G401 (cell line): ENCODE measurements at regions not wholly inside any gene's neighbourhood (a gene's known extent, or its start where the extent isn't known, plus 50 kb on each side); places are given as distances from the start of the nearest gene placed in this dataset.
"Not testable (repeated sequence)": the region's sequence is repeated elsewhere in the genome, so short reads cannot be mapped to it uniquely, and the experiment has no call there.

Experiments
- DNase-seq: peaks from one replicate; pipeline ENCODE4 v3.0.0-alpha.2; 2015; ENCODE audit warnings: low spot score
- in situ Hi-C: cut with HindIII; loops from 2 replicates; pipeline ENCODE4 v1.10.0; 2016; ENCODE audit warnings: low sequenced_read_pairs, mixed read lengths

DNA sequence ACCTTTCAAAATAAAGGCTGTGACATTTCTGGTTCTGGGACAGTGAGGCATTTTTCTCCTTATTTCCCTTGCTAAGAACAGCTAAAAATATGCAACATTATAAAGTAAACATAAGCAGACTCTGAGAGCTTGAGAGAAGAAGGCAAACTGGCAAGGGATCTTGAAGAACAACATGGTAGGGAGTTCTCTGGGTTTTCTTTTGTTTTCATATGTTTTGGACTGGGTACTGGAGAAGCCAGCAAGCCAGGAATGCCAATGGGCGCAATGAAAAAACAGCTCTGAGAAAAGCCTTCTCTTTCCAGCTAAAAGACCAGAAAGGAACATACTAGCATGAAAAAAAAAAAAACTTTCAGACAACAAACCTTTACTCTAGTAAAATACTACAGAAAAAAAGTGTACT is 351.4 kb upstream of the HS6ST1 start:
- no peak for DNase-seq
- in situ Hi-C loops, result no loop called here

DNA sequence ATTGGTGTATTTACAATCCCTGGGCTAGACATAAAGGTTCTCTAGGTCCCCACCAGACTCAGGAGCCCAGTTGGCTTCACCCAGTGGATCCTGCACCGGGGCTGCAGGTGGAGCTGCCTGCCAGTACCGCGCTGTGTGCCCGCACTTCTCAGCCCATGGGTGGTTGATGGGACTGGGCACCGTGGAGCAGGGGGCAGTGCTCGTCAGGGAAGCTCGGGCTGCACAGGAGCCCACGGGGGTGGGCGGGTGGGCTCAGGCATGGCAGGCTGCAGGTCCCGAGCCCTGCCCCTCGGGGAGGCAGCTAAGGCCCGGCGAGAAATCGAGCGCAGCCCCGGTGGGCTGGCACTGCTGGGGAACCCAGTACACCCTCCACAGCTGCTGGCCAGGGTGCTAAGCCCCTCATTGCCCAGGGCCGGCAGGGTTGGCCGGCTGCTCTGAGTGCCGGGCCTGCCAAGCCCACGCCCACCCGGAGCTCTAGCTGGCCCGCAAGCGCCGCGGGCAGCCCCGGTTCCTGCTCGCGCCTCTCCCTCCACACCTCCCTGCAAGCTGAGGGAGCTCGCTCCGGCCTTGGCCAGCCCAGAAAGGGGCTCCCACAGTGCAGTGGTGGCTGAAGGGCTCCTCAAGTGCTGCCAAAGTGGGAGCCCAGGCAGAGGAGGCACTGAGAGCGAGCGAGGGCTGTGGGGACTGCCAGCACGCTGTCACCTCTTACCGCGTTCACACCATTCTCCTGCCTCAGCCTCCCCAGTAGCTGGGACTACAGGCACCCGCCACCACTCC is 353.5 kb upstream of the HS6ST1 start:
- in situ Hi-C loops, DNase-seq: not testable (repeated sequence)

DNA sequence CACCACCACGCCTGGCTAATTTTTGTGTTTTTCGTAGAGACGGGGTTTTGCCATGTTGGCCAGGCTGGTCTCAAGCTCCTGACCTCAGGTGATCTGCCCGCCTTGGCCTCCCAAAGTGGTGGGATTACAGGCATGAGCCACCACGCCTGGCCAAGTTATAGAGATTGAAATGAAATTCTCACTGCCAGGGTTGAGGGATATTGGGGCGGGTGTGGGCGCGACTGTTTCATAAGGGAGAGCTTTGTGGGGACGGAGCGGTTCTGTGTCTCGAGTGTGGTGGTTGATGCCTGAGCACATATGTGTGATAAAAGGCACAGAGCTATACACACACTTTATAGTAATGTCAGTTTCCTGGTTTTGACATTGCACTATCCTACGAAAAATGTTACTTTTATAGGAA is 361.0 kb upstream of the HS6ST1 start:
- DNase-seq, in situ Hi-C loops: not testable (repeated sequence)

DNA sequence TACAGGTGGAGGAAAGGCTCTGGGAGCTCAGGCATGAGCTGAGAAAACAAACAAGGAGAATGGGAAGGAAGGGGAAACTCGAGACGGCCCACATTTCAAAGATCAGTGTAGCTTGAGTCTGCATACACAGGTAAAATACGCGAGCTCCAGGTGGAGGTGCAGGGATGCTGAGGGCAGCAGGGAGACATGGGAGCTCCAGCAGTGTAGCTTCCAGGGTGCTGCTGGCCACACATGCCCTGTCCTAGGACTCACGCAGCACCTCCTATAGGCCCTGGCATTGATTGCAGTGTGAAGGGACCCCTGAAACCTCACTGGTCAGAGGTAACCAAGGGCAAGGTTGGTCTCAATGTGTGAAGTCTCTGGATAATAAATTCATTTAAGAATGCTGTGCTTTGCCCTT is 362.8 kb upstream of the HS6ST1 start:
- in situ Hi-C loops, result no loop called here
- DNase-seq, result no peak

DNA sequence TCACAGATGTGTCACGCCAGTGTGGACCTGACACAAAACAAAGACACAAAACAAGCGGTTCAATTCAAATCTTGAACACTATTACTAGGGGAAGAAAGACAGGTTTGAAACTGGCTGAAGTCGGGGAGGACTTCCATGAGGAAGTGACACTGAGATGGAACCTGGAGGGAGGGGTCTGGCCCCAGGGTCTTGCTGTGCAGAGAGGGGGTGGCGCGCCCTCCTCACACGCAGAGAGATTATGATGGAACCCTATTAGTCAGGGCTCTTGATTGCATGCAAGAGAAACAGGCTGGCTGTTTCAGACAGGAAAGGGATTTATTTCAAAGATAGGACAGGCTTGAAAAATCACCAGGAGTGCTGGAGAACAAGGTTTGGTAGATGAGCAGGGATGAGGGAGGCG is 363.6 kb upstream of the HS6ST1 start:
- in situ Hi-C loops, result no loop called here
- DNase-seq, result no peak

DNA sequence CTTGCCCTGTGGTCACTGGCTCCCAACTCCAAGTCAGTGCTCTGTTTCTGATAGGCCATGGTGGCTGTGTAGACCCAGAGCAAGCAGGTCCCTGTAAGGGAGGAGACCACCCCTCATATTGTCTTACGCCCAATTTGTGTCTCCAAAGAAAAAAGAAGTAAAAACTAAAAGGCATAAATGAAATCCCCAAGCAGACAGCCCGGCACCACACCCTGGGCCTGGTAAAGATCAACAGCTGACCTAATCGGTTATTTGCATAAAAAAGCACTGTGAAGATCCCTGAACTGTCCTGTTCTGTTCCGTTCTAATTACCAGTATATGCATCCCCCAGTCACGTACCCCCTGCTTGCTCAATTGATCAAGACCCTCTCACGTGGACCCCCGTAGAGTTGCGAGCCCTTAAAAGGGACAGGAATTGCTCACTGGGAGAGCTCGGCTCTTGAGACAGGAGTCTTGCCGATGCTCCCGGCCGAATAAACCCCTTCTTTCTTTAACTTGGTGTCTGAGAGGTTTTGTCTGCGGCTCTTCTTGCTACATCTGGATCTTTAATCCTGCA is 364.1 kb upstream of the HS6ST1 start:
- in situ Hi-C loops, result no loop called here
- DNase-seq, result no peak

DNA sequence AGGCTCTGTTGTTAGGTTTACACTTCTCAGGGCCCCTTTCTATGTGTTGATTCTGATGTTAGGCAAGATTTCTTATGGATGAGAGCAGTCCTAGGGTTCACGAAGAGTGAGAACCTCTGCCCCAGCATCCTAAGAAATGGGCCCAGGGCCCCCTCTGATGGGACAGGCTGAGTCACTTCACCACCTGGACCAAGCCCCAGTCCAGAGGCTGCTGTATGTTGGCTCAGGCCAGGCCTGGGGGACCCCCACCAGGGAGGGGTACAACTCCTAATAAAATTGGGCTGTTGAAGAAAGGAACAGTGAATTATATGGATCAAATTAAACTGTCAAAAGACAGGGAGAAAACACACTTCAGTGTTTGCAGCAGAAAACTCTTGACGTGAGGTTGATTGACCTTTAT is 365.9 kb upstream of the HS6ST1 start:
- in situ Hi-C loops, result no loop called here
- DNase-seq, result no peak

DNA sequence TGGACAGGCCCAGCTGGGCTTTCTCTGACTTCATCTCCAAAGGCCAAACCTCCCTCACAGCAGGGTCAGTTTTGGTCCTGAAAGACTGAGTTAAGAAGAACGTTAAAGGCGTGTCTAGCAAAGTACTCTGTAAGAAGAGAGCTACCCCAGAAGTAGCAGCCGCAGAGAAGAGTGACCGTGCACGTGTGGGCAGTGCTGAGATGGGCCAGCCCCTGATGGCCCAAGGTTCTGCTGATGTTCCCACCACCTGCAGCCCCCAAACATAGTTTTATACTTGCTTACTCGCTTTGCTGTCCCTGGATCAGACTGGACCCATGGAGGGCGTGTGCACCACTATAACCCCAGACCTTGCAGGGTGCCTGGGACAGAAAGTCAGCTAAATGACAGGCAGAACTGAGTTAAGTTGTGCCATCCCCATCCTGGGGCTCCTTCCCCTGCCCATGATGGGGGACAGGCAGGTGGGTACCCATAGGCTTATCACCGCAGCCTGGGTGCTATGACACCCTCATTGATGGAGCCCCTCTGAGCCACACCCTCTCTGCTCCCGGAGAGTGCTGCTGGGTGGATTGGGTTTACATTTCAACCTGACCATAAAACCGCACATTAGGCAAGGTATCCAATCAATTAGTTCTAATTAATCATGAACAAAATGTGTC is 367.3 kb upstream of the HS6ST1 start:
- in situ Hi-C loops, result no loop called here

DNA sequence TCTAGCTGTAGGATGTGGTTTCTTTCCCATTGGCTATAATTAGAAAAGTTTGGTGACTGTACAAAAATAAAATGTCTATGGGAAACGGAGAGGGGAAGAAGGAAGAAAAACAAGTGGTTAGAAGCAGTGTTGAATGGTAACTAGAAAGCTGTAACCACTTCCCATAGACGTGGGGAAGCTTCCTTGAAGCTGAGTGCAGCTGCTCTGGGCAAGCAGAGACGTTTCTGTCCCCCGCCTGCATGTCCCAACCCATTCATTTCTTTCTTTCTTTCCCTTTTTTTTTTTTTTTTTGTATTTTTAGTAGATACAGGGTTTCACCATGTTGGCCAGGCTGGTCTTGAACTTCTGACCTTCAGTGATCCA is 367.8 kb upstream of the HS6ST1 start:
- in situ Hi-C loops, result no loop called here

More for the DNA sequence above, 367.3 kb upstream of the HS6ST1 start:
- DNase-seq, result no peak

DNA sequence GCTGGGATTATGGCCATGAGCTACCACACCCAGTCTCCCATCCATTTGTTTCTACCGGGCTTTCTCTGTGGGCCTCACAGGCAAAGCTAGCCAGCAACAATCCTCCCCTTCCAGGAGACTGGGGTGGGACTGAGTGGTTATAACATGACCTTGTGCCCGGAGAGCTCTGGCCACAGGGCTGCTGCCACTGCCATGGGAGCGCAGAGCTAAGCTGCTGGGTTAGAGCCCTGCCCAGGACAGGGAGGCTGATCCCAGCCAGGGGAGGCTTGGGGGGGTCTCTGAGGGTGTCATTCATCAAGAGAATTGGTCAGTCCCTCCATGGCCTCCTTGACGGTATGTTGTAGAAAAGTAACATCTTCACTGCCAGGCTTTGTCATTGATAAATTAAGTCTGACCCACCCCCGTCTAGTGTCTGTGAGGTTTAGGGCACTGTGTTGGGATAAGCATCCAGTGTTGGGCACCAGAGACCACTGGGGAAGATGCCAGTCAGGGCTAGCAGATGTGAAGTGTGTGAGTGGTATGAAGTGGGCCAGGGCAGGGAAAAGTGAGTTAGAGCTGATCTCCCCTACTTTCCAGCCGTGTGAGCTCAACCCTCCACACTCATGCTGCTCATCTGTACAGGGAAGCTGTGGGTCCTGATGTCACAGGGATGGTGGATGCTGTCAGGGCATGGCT is 368.4 kb upstream of the HS6ST1 start:
- in situ Hi-C loops, result no loop called here
- no peak for DNase-seq

More for the DNA sequence above, 367.8 kb upstream of the HS6ST1 start:
- no peak for DNase-seq

DNA sequence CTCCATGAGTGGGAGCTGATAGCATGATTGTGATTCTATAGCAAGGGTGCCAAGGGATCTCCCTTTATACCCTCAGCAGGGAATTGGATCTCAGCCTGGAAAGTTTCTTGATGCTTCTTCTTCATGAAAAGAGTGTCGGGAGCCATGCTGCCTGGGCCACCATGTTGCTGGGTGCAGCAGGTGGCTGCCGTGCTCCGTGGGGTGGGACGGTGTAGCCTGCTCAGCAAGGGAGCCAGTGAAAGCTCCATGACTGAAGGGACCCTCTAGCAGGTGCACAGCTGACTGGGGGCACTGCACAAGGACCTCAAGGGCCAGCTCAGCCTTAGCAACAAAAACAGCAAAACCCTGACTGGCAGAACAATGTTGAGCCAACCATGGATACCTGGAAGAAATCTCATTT is 368.9 kb upstream of the HS6ST1 start:
- no peak for DNase-seq
- in situ Hi-C loops, result no loop called here

DNA sequence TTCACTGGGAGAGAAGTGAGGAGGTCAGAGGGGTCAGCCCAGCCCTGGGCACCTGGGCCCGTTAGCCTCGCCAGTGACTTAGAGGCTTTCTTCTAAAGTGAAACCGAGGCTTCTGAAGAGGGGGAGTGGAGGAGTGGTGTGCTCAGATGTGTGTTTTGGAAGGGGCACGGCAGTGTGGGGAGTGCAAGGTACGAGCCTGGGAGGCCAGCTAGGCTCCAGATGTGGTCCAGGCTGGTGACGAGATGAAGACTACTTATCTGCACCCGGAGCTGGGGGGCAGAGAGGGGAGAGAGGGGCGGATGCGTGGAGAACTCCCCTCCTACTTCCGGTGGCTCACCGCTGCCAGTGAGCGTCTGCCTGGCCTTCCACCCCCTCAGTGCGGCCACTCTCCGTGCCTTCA is 371.3 kb upstream of the HS6ST1 start:
- in situ Hi-C loops, result no loop called here
- DNase-seq, result no peak

DNA sequence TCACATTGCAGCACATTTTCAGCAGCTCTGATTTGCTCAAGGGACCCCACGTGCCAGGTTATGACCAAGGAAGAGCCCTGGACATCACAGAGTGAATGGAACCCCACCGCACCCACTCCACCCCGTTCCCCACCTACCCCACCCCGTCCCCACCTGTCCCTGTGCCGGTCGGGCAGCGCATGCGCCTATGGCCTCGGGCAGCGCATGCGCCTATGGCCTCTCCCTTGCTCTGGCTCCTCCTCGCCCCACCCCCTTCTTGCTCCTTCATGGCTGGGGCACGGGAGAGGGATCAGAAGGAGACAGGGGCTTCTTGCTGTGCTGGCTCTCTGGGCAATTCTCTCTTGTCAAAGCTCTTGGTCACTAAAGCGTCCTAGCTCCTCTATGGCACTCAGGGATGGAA is 371.8 kb upstream of the HS6ST1 start:
- DNase-seq, result no peak
- in situ Hi-C loops, result no loop called here

DNA sequence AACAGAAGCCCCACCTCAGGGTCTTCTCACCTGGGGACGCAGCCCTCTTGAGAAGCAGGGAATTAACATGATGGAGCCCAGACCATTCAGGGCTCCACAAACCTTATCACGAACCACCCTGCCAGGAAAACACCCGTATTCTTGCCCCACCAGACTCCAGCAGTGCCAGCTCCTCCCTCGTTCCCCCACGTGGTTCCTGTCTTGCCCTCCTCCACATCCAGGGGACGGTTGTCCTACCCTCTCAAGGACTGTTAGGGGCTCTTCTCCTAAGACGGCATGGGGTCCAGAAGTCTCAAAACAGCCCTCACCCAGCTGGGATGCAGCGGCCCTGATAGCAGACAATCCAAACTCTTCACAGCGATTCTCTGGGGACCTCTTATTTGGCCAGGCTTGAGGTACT is 372.2 kb upstream of the HS6ST1 start:
- no peak for DNase-seq
- in situ Hi-C loops, result no loop called here

DNA sequence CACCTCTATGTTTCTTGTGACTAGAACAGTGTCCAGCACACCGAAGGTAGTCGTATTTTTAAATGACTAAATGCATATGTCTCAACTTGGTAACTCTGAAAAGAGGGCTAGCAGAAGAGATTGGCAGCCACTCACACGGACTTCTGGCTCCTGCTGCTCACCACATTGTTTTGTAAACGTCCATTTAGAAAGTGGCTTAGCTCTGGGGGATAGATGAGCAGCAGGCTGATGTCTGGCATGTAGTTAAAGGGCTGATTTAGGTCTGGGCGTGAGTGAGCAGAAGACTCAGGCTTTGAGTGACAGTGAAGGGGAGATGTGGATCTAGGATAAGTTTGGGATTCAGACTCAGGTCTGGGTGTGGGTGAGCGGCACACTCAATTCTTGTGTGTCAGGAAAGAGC is 372.9 kb upstream of the HS6ST1 start:
- DNase-seq, result no peak
- in situ Hi-C loops, result no loop called here

DNA sequence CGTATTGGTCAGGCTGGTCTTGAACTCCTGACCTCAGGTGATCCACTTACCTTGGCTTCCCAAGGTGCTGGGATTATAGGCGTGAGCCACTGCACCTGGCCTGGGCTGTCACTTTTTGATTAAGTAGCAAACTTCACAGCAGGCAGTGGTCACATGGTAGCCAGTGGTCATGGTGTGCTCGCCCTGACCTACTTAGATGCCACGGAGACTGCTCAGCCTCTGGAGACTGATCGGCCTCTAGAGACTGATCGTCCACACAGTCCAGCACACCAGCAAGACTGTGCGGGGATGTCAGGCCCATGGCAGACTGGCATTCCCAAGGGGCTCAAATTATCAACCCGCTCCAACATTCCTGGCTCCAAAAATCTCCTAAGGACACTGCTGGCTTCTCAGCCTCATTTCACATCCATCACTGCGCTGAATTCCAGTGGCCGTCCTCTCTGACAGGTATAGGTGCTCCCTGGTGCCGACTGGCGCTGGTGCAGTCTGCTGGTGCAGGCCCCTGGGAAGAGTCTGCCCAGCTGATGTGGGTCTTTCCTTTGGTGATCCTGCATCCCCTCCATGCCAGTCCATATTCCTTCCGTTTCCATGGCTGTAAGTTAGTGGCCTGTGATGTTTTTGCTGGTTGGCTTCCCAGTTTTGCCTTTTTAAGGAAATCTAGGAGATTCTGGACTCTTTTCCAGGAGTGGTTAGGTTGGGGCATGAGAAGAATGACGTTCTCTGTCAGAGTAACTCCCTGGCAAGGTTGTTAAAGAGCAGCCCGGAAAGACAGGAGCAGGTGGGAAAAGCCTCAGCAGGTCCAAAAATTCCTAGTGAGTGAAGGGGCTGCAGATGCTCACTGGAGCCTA is 374.5 kb upstream of the HS6ST1 start:
- in situ Hi-C loops, result no loop called here
- no peak for DNase-seq

DNA sequence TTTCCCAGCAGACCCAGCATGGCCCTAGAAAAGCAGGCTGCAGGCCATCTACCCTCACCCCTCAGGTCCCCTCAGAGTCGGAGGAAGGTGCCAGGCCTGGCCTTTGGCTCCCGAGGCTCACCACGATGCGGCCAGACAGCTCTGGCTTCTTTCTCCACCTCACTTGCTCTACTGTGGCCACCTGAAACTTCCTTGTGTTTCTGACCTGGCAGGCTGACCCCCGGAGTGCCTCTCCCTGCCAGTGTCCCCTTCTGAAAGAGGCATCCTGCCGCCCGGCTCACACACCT is 375.0 kb upstream of the HS6ST1 start:
- no peak for DNase-seq
- in situ Hi-C loops, result no loop called here

DNA sequence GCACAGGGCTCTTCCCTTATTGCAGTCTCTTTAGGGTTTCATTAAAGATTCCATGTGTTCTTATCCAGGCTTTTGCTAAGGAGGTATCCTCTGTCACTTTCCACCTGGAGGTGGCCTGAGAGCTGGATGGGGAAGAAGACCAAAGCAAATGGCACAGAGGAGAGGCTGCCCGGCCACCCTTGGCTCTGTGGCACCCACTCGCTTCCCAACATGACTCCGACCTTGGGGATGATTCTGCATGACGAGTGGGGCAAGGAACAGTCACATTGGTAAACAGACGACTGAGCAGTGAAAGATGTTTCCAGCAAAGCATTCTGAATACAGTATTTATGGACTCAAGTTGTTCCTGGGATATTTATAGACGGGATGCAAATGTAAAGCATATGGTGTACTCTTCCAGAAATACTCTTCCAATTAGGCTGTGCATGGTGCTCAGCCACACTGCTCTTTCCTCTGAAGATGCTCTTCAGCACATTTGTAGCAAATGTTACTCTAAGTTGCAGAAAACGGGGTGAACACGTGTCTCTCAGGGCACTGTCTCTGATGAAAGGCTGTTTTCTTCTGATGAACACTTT is 377.1 kb upstream of the HS6ST1 start:
- in situ Hi-C loops, result no loop called here

DNA sequence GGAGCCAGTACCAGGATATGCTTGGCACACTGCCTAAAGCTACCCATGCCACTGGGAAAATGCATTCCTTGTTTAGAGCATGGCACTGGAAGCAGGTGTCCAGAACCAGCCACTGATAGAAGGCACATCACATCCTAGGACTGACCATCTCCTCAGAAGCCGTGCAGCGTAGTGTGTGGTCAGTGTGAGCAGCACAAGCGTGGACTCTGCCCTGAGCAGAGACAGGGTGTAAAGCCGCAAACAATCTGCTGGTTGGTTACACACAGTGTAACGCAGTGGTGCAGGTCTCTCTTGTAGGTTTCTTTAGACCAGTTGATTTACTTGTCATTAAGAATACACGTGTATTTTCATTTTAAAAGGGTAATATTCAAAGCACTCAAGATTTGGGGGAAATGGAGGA is 377.8 kb upstream of the HS6ST1 start:
- in situ Hi-C loops, result no loop called here
- DNase-seq, result no peak

More for the DNA sequence above, 377.1 kb upstream of the HS6ST1 start:
- DNase-seq, result no peak
